PFSK-1 (cell line): ENCODE measurements at regions not wholly inside any gene's neighbourhood (a gene's known extent, or its start where the extent isn't known, plus 50 kb on each side); places are given as distances from the start of the nearest gene placed in this dataset.

Source experiments
- FOXP2 ChIP-seq: optimal IDR thresholded peaks from 2 replicates; pipeline ENCODE3; 2011; ENCODE audit warnings: borderline replicate concordance, control low read depth, inconsistent platforms; ENCODE audit not compliant: insufficient read depth; ENCODE audit errors: extremely low read length, extremely low read depth
- POLR2AphosphoS5 ChIP-seq: IDR thresholded peaks from 2 replicates; pipeline ENCODE4 v1.6.1; 2012; ENCODE audit warnings: low read depth, mild to moderate bottlenecking, control low read depth, low read length, moderate library complexity
- SIN3A ChIP-seq: IDR thresholded peaks from 2 replicates; pipeline ENCODE4 v1.6.1; 2012; ENCODE audit warnings: mild to moderate bottlenecking, low read length, moderate library complexity, borderline replicate concordance; ENCODE audit not compliant: insufficient read depth
- TAF1 ChIP-seq: IDR thresholded peaks from 2 replicates; pipeline ENCODE4 v1.6.1; 2012; ENCODE audit warnings: low read length, control low read depth, borderline replicate concordance; ENCODE audit not compliant: insufficient read depth
- TF ChIP-seq, protein P1 (sequence below), 2 experiments: IDR thresholded peaks; 2 replicates each; pipeline versions ENCODE4 v1.6.1 to v1.8.0; 2011 to 2012; ENCODE audit warnings: low read depth in 2 of 2, low read length in 2 of 2, control low read depth in 1 of 2, inconsistent platforms in 1 of 2, mild to moderate bottlenecking in 1 of 2, moderate library complexity in 1 of 2; ENCODE audit not compliant: insufficient read depth in 1 of 2

DNA sequence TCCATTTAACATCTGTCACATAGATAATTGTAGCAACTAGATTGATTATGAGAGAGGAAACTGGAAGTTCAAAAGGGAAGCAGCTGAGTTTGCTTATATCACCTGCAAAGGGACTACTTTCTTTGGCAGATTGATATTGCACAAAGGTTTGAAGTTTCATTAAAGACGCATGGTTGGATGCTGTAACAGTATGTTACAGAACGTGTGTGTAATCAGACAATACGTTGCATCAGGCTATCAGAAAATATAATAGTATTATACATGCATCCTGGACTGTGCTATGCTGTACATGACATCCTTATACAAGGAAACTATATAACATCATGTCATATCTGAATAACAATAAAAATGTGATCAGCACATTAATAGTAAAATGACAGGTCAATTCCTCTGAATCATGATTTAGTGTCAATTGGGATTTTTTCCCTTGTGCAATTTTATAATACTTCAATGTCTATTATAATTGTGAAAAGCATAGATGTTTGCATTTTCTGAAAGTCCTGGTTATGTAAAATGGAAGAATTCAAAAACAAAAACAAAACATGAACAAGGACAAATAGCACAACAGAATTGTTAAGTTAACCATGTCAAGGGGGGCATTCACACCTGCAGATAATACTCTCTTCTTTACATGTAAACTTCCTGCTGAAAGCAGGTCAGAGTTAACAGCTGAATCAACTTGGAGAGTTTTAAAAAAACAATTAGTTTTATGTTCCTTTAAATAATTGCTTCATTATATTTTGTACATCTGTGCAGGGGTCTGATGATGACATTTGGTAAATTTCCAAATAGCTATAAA lies 283.2 kb upstream of the KCNH8 start:
- TF ChIP-seq POLR2AphosphoS5: no peak
- no peak for TF ChIP-seq SIN3A
- no peak for TF ChIP-seq TAF1
- no peak for TF ChIP-seq FOXP2
- TF ChIP-seq, protein P1, sequence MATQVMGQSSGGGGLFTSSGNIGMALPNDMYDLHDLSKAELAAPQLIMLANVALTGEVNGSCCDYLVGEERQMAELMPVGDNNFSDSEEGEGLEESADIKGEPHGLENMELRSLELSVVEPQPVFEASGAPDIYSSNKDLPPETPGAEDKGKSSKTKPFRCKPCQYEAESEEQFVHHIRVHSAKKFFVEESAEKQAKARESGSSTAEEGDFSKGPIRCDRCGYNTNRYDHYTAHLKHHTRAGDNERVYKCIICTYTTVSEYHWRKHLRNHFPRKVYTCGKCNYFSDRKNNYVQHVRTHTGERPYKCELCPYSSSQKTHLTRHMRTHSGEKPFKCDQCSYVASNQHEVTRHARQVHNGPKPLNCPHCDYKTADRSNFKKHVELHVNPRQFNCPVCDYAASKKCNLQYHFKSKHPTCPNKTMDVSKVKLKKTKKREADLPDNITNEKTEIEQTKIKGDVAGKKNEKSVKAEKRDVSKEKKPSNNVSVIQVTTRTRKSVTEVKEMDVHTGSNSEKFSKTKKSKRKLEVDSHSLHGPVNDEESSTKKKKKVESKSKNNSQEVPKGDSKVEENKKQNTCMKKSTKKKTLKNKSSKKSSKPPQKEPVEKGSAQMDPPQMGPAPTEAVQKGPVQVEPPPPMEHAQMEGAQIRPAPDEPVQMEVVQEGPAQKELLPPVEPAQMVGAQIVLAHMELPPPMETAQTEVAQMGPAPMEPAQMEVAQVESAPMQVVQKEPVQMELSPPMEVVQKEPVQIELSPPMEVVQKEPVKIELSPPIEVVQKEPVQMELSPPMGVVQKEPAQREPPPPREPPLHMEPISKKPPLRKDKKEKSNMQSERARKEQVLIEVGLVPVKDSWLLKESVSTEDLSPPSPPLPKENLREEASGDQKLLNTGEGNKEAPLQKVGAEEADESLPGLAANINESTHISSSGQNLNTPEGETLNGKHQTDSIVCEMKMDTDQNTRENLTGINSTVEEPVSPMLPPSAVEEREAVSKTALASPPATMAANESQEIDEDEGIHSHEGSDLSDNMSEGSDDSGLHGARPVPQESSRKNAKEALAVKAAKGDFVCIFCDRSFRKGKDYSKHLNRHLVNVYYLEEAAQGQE (IDR thresholded peaks at IDR 0.05; ENCODE audit: insufficient read depth in 1 of 2, low read depth in 2 of 2, low read length in 2 of 2): no peak
